Liver (tissue), 8 donors: ENCODE measurements at regions not wholly inside any gene's neighbourhood (a gene's known extent, or its start where the extent isn't known, plus 50 kb on each side); places are given as distances from the start of the nearest gene placed in this dataset.

Experiments used
- DNase-seq: peaks from one replicate; pipeline ENCODE4 v3.0.0-alpha.2; 2017; ENCODE audit warnings: low spot score
- H3K27ac ChIP-seq, 2 donors: one replicate each; pipeline ENCODE4 v1.7.0; 2013; ENCODE audit warnings: inconsistent platforms in 2 of 2, low read length in 2 of 2, control low read depth in 1 of 2, low read depth in 1 of 2, mild to moderate bottlenecking in 1 of 2
- H3K27me3 ChIP-seq, 4 donors: one replicate each; pipeline versions ENCODE4 v1.6.1 to v1.7.0; 2013; ENCODE audit warnings: low read length in 3 of 4, inconsistent platforms in 1 of 4, mild to moderate bottlenecking in 1 of 4, moderate library complexity in 1 of 4; ENCODE audit not compliant: control insufficient read depth in 4 of 4, insufficient read depth in 4 of 4
- H3K36me3 ChIP-seq, 4 donors: one replicate each; pipeline versions ENCODE4 v1.6.1 to v1.7.0; 2013; ENCODE audit warnings: low read length in 3 of 4, mild to moderate bottlenecking in 3 of 4, low read depth in 1 of 4, moderate library complexity in 1 of 4; ENCODE audit not compliant: control insufficient read depth in 4 of 4, insufficient read depth in 3 of 4
- H3K4me1 ChIP-seq, 4 donors: one replicate each; pipeline versions ENCODE4 v1.6.1 to v1.7.0; 2013; ENCODE audit warnings: low read length in 3 of 4, mild to moderate bottlenecking in 3 of 4, moderate library complexity in 1 of 4; ENCODE audit not compliant: control insufficient read depth in 4 of 4, insufficient read depth in 4 of 4
- H3K4me3 ChIP-seq, 3 donors: one replicate each; pipeline versions ENCODE4 v1.6.1 to v1.7.0; 2013; ENCODE audit warnings: low read length in 3 of 3, control low read depth in 1 of 3, low read depth in 1 of 3, mild to moderate bottlenecking in 1 of 3
- H3K9ac ChIP-seq, 2 donors: one replicate each; pipeline ENCODE4 v1.7.0; 2013; ENCODE audit warnings: low read length in 2 of 2, mild to moderate bottlenecking in 2 of 2, moderate library complexity in 2 of 2, control low read depth in 1 of 2, low read depth in 1 of 2
- H3K9me3 ChIP-seq, 4 donors: one replicate each; pipeline versions ENCODE4 v1.6.1 to v1.7.0; 2013; ENCODE audit warnings: low read length in 3 of 4; ENCODE audit not compliant: control insufficient read depth in 4 of 4
- EGR1 ChIP-seq, 2 donors: IDR thresholded peaks; 2 replicates each; pipeline ENCODE4 v1.6.1; 2016 to 2018; ENCODE audit warnings: antibody characterized with exemption in 2 of 2, low read depth in 2 of 2
- FOXA1 ChIP-seq: IDR thresholded peaks from 2 replicates; pipeline ENCODE4 v1.6.1; 2016; ENCODE audit warnings: antibody characterized with exemption
- FOXA2 ChIP-seq: IDR thresholded peaks from 2 replicates; pipeline ENCODE4 v1.6.1; 2016; ENCODE audit warnings: antibody characterized with exemption
- GABPA ChIP-seq, 2 donors: IDR thresholded peaks in 1 of 2; conservative IDR thresholded peaks in 1 of 2; 2 replicates each; pipeline ENCODE4 v1.6.1; 2016; ENCODE audit warnings: antibody characterized with exemption in 2 of 2, mild to moderate bottlenecking in 1 of 2, moderate library complexity in 1 of 2
- HNF4A ChIP-seq, 2 donors: conservative IDR thresholded peaks; 2 replicates each; pipeline ENCODE4 v1.6.1; 2016; ENCODE audit warnings: antibody characterized with exemption in 2 of 2, mild to moderate bottlenecking in 2 of 2
- HNF4G ChIP-seq: IDR thresholded peaks from 2 replicates; pipeline ENCODE4 v1.6.1; 2016; ENCODE audit warnings: antibody characterized with exemption
- JUND ChIP-seq, 2 donors: IDR thresholded peaks; 2 replicates each; pipeline ENCODE4 v1.6.1; 2016; ENCODE audit warnings: antibody characterized with exemption in 2 of 2
- NR2F2 ChIP-seq: IDR thresholded peaks from 2 replicates; pipeline ENCODE4 v1.6.1; 2016; ENCODE audit warnings: antibody characterized with exemption
- RAD21 ChIP-seq, 2 donors: IDR thresholded peaks; 2 replicates each; pipeline ENCODE4 v1.6.1; 2016; ENCODE audit warnings: antibody characterized with exemption in 2 of 2, mild to moderate bottlenecking in 2 of 2
- RXRA ChIP-seq, 2 donors: IDR thresholded peaks; 2 replicates each; pipeline ENCODE4 v1.6.1; 2017 to 2018; ENCODE audit warnings: antibody characterized with exemption in 2 of 2, mild to moderate bottlenecking in 1 of 2
- SP1 ChIP-seq: IDR thresholded peaks from 2 replicates; pipeline ENCODE4 v1.6.1; 2018; ENCODE audit warnings: antibody characterized with exemption, mild to moderate bottlenecking
- TAF1 ChIP-seq: conservative IDR thresholded peaks from 2 replicates; pipeline ENCODE4 v1.6.1; 2016; ENCODE audit warnings: antibody characterized with exemption, mild to moderate bottlenecking
- YY1 ChIP-seq: IDR thresholded peaks from 2 replicates; pipeline ENCODE4 v1.6.1; 2016; ENCODE audit warnings: antibody characterized with exemption, mild to moderate bottlenecking
- WGBS: extraction: QIAGEN DNeasy Blood & Tissue Kit; methylation state at CpG from one replicate; pipeline ENCODE4 v1.1.7; 2013; 5-methylcytosine and 5-hydroxymethylcytosine counted together
- TF ChIP-seq, protein P1 (sequence below): IDR thresholded peaks from 2 replicates; pipeline ENCODE4 v1.6.1; 2016; ENCODE audit warnings: antibody characterized with exemption
- TF ChIP-seq, protein P2 (sequence below): fragments of 150-350 bp; IDR thresholded peaks from 2 replicates; pipeline ENCODE4 v1.5.1; 2017; ENCODE audit warnings: improper control_type of control experiment, low read depth, low read length; ENCODE audit not compliant: missing input control
- TF ChIP-seq, protein P3 (sequence below): IDR thresholded peaks from 2 replicates; pipeline ENCODE4 v1.6.1; 2016; ENCODE audit warnings: antibody characterized with exemption
- TF ChIP-seq, protein P4 (sequence below): IDR thresholded peaks from 2 replicates; pipeline ENCODE4 v1.6.1; 2016; ENCODE audit warnings: antibody characterized with exemption
- TF ChIP-seq, protein P5 (sequence below): IDR thresholded peaks from 2 replicates; pipeline ENCODE4 v1.6.1; 2016; ENCODE audit warnings: antibody characterized with exemption, mild to moderate bottlenecking
- donor health status: healthy.
- donor health status: healthy.
- donor health status: healthy.
- donor health status: healthy.
- donor health status: healthy.

DNA sequence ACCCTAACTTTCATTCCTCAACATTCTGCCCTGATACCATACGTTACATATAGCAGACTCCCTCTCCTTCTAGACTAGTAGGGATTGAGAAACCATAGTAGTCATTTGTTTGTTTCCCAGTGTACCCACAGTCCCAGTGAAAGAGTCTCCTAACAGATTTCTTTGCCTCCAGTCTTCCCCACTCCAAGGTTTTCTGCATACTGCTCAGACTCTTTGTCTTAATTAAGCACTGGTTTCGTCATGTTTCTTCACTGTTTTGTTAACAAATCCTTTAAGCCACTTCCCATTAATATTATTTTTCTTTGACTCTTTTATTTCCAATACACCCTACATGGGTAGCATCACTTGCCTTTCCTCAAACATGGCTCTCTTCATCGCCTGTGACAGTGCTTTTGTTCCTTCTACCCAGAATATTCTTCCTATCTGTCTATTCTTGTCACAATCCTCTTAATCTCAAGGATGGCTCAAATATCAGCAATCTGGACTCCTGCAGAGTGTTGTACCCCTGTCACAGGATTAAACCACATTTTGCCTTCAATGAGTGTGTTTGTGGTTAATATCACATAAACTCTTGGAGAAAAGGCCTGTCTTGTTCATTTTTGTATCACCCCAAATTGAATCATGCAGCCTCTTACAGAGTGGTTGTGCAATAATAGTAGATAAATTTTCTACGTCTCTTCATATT, 92.7 kb upstream of the KLF12 start:
- Histone ChIP-seq H3K27ac (peak overlapping the region; percentile 3 to 59), H3K9me3 (no peaks in the 10 kb centered on the region), H3K4me3 (no peak overlapping the region), H3K4me1 (peaks cover 2 to 49% (median 24%) of the 10 kb centered on the region in 4 donors), H3K27me3 (no peaks in the 10 kb centered on the region), H3K9ac (no peak overlapping the region), H3K36me3 (no peaks in the 10 kb centered on the region)
- TF ChIP-seq GABPA (IDR thresholded peaks at IDR 0.05 in 1 of 2, conservative IDR thresholded peaks at IDR 0.05 in 1 of 2) (no peak), RAD21 (IDR thresholded peaks at IDR 0.05) (no peak), RXRA (IDR thresholded peaks at IDR 0.05) (no peak), FOXA2 (no peak), JUND (IDR thresholded peaks at IDR 0.05) (no peak), SP1 (no peak)
- TF ChIP-seq, protein P1, sequence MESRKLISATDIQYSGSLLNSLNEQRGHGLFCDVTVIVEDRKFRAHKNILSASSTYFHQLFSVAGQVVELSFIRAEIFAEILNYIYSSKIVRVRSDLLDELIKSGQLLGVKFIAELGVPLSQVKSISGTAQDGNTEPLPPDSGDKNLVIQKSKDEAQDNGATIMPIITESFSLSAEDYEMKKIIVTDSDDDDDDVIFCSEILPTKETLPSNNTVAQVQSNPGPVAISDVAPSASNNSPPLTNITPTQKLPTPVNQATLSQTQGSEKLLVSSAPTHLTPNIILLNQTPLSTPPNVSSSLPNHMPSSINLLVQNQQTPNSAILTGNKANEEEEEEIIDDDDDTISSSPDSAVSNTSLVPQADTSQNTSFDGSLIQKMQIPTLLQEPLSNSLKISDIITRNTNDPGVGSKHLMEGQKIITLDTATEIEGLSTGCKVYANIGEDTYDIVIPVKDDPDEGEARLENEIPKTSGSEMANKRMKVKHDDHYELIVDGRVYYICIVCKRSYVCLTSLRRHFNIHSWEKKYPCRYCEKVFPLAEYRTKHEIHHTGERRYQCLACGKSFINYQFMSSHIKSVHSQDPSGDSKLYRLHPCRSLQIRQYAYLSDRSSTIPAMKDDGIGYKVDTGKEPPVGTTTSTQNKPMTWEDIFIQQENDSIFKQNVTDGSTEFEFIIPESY = no peak
- TF ChIP-seq, protein P2, sequence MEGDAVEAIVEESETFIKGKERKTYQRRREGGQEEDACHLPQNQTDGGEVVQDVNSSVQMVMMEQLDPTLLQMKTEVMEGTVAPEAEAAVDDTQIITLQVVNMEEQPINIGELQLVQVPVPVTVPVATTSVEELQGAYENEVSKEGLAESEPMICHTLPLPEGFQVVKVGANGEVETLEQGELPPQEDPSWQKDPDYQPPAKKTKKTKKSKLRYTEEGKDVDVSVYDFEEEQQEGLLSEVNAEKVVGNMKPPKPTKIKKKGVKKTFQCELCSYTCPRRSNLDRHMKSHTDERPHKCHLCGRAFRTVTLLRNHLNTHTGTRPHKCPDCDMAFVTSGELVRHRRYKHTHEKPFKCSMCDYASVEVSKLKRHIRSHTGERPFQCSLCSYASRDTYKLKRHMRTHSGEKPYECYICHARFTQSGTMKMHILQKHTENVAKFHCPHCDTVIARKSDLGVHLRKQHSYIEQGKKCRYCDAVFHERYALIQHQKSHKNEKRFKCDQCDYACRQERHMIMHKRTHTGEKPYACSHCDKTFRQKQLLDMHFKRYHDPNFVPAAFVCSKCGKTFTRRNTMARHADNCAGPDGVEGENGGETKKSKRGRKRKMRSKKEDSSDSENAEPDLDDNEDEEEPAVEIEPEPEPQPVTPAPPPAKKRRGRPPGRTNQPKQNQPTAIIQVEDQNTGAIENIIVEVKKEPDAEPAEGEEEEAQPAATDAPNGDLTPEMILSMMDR = no peak
- DNase-seq = no peak
- WGBS = 75% methylated on average over 4 of the region's 4 CpGs

DNA sequence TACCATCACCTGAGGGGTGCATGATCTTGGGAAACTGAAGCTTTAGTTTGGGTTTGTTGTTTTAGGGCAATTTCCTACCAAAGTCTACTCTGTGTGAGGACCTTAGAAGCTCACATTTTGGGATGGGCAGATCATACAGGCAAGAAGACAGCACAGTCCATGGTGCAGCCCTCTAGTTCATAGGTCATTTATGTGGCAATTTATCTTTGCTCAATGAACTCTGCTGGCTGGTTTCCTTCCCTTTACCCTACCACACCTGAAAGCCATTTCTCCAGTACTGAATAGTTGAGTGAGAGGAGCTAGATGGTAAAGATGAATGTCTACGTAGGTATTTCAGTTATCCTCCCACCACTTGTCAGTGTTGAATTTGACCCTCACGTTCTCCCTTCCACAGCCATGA, 87.5 kb upstream of the KLF12 start:
- H3K27ac ChIP-seq = peak overlapping the region in 1 of 2 donors; percentile 6
- H3K9ac ChIP-seq = no peak overlapping the region
- H3K4me3 ChIP-seq = no peak overlapping the region
- H3K9me3 ChIP-seq = no peaks in the 10 kb centered on the region
- peaks cover 0 to 27% (median 14%) of the 10 kb centered on the region in 4 donors for H3K4me1 ChIP-seq
- 33% methylated on average over 2 of the region's 2 CpGs for WGBS
- no peaks in the 10 kb centered on the region for H3K36me3 ChIP-seq
- DNase-seq = no peak
- TF ChIP-seq GABPA (IDR thresholded peaks at IDR 0.05 in 1 of 2, conservative IDR thresholded peaks at IDR 0.05 in 1 of 2) (peak in 1 of 2 donors; percentile 50), HNF4A (conservative IDR thresholded peaks at IDR 0.05) (peak; percentile 100), FOXA1 (peak; percentile 70), RAD21 (IDR thresholded peaks at IDR 0.05) (peak; percentile 66 to 68), RXRA (IDR thresholded peaks at IDR 0.05) (peak; percentile 95 to 96), NR2F2 (peak; percentile 85), YY1 (peak; percentile 89), JUND (IDR thresholded peaks at IDR 0.05) (peak; percentile 68 to 92), EGR1 (IDR thresholded peaks at IDR 0.05; ENCODE audit: low read depth in 2 of 2) (peak in 1 of 2 donors; percentile 39), HNF4G (peak; percentile 99), TAF1 (no peak), FOXA2 (peak; percentile 50), SP1 (peak; percentile 96)
- TF ChIP-seq, protein P1 = peak; percentile 86
- TF ChIP-seq, protein P3, sequence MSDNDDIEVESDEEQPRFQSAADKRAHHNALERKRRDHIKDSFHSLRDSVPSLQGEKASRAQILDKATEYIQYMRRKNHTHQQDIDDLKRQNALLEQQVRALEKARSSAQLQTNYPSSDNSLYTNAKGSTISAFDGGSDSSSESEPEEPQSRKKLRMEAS = peak; percentile 86
- TF ChIP-seq, protein P4, sequence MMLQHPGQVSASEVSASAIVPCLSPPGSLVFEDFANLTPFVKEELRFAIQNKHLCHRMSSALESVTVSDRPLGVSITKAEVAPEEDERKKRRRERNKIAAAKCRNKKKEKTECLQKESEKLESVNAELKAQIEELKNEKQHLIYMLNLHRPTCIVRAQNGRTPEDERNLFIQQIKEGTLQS = no peak
- TF ChIP-seq, protein P5, sequence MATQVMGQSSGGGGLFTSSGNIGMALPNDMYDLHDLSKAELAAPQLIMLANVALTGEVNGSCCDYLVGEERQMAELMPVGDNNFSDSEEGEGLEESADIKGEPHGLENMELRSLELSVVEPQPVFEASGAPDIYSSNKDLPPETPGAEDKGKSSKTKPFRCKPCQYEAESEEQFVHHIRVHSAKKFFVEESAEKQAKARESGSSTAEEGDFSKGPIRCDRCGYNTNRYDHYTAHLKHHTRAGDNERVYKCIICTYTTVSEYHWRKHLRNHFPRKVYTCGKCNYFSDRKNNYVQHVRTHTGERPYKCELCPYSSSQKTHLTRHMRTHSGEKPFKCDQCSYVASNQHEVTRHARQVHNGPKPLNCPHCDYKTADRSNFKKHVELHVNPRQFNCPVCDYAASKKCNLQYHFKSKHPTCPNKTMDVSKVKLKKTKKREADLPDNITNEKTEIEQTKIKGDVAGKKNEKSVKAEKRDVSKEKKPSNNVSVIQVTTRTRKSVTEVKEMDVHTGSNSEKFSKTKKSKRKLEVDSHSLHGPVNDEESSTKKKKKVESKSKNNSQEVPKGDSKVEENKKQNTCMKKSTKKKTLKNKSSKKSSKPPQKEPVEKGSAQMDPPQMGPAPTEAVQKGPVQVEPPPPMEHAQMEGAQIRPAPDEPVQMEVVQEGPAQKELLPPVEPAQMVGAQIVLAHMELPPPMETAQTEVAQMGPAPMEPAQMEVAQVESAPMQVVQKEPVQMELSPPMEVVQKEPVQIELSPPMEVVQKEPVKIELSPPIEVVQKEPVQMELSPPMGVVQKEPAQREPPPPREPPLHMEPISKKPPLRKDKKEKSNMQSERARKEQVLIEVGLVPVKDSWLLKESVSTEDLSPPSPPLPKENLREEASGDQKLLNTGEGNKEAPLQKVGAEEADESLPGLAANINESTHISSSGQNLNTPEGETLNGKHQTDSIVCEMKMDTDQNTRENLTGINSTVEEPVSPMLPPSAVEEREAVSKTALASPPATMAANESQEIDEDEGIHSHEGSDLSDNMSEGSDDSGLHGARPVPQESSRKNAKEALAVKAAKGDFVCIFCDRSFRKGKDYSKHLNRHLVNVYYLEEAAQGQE = peak; percentile 95
- TF ChIP-seq, protein P2 = no peak
- no peaks in the 10 kb centered on the region for H3K27me3 ChIP-seq
